Ishikawa (cell line): ENCODE measurements at regions not wholly inside any gene's neighbourhood (a gene's known extent, or its start where the extent isn't known, plus 50 kb on each side); places are given as distances from the start of the nearest gene placed in this dataset.

Source experiments
- CEBPB ChIP-seq: IDR thresholded peaks from 2 replicates; pipeline ENCODE4 v1.6.1; 2012
- CREB1 ChIP-seq: IDR thresholded peaks from 2 replicates; pipeline ENCODE4 v1.6.1; 2012; ENCODE audit warnings: low read depth
- EP300 ChIP-seq: IDR thresholded peaks from 2 replicates; pipeline ENCODE4 v1.6.1; 2012; ENCODE audit warnings: borderline replicate concordance
- FOXM1 ChIP-seq: IDR thresholded peaks from 2 replicates; pipeline ENCODE4 v1.6.1; 2012; ENCODE audit warnings: low read depth, borderline replicate concordance
- MAX ChIP-seq: IDR thresholded peaks from 2 replicates; pipeline ENCODE4 v1.6.1; 2012
- NFIC ChIP-seq: IDR thresholded peaks from 2 replicates; pipeline ENCODE4 v1.6.1; 2012
- RAD21 ChIP-seq: IDR thresholded peaks from 2 replicates; pipeline ENCODE4 v1.6.1; 2012; ENCODE audit warnings: low read depth
- REST ChIP-seq: IDR thresholded peaks from 2 replicates; pipeline ENCODE4 v1.6.1; 2012; ENCODE audit warnings: low read depth, mild to moderate bottlenecking
- TAF1 ChIP-seq: IDR thresholded peaks from 2 replicates; pipeline ENCODE4 v1.6.1; 2012; ENCODE audit warnings: low read depth, mild to moderate bottlenecking
- TCF12 ChIP-seq: IDR thresholded peaks from 2 replicates; pipeline ENCODE4 v1.6.1; 2012; ENCODE audit warnings: low read depth
- TEAD4 ChIP-seq: IDR thresholded peaks from 2 replicates; pipeline ENCODE4 v1.6.1; 2012
- YY1 ChIP-seq: IDR thresholded peaks from 2 replicates; pipeline ENCODE4 v1.6.1; 2012; ENCODE audit warnings: low read depth
- ZBTB7A ChIP-seq: IDR thresholded peaks from 2 replicates; pipeline ENCODE4 v1.6.1; 2012; ENCODE audit warnings: low read depth

GRCh38 chr1:104906141-104906540 lies 1156.4 kb downstream of the AMY1C start:
- TF ChIP-seq MAX (no peak), TCF12 (no peak), YY1 (no peak), RAD21 (no peak), FOXM1 (no peak), EP300 (no peak), TAF1 (no peak), REST (no peak), NFIC (no peak), ZBTB7A (no peak), TEAD4 (no peak), CEBPB (no peak), CREB1 (no peak)
